GM23338 (cell line): ENCODE measurements at regions not wholly inside any gene's neighbourhood (a gene's known extent, or its start where the extent isn't known, plus 50 kb on each side); places are given as distances from the start of the nearest gene placed in this dataset.
A peak's percentile ranks its signal among the peaks of the same experiment; 100 is the strongest.

ENCODE experiments used
- ATAC-seq: fragments of 200-7000 bp; cut with Tn5 transposase; 3 replicates; pipeline ENCODE4 v1.9.1; 2020
- DNase-seq: peaks from one replicate; pipeline ENCODE4 v3.0.0-alpha.2; 2015; ENCODE audit warnings: low spot score
- H2AFZ ChIP-seq: fragments of 200-600 bp; sonication (generic); 2 replicates; pipeline ENCODE4 v1.8.0; 2016; ENCODE audit warnings: antibody characterized with exemption, mild to moderate bottlenecking, moderate library complexity
- H3F3A ChIP-seq: fragments of 200-600 bp; sonication (generic); replicated peaks from 2 replicates; pipeline ENCODE4 v1.8.0; 2017; ENCODE audit warnings: antibody characterized with exemption, mixed run types, low read depth
- H3K27ac ChIP-seq: fragments of 200-600 bp; sonication (generic); 2 replicates; pipeline ENCODE4 v1.6.1; 2016; ENCODE audit warnings: low read depth
- H3K27me3 ChIP-seq: fragments of 200-600 bp; sonication (generic); 2 replicates; pipeline ENCODE4 v1.8.0; 2016; ENCODE audit warnings: mild to moderate bottlenecking, mixed run types, moderate library complexity; ENCODE audit not compliant: insufficient read depth
- H3K36me3 ChIP-seq: fragments of 200-600 bp; sonication (generic); 2 replicates; pipeline ENCODE4 v1.8.0; 2016; ENCODE audit warnings: mild to moderate bottlenecking; ENCODE audit not compliant: insufficient read depth
- H3K4me1 ChIP-seq: fragments of 200-600 bp; sonication (generic); 2 replicates; pipeline ENCODE4 v1.8.0; 2016; ENCODE audit warnings: mild to moderate bottlenecking, moderate library complexity; ENCODE audit not compliant: insufficient read depth
- H3K4me2 ChIP-seq: fragments of 200-600 bp; sonication (generic); 2 replicates; pipeline ENCODE4 v1.7.1; 2017; ENCODE audit warnings: mixed run types
- H3K4me3 ChIP-seq: fragments of 200-600 bp; sonication (generic); 2 replicates; pipeline ENCODE4 v1.6.1; 2016; ENCODE audit warnings: mixed run types
- H3K79me2 ChIP-seq: fragments of 200-600 bp; sonication (generic); replicated peaks from 2 replicates; pipeline ENCODE4 v1.8.0; 2017; ENCODE audit warnings: mild to moderate bottlenecking; ENCODE audit not compliant: insufficient read depth
- H3K9me2 ChIP-seq: fragments of 200-600 bp; sonication (generic); 2 replicates; pipeline ENCODE4 v1.8.0; 2017; ENCODE audit not compliant: insufficient read depth
- H4K20me1 ChIP-seq: fragments of 200-600 bp; sonication (generic); replicated peaks from 2 replicates; pipeline ENCODE4 v1.8.0; 2017; ENCODE audit warnings: mild to moderate bottlenecking; ENCODE audit not compliant: insufficient read depth
- H3K27ac Mint-ChIP-seq: 2 replicates; pipeline ENCODE4 v1.8.0; 2020; ENCODE audit warnings: inconsistent platforms, mild to moderate bottlenecking, moderate library complexity, mixed read lengths
- H3K27me3 Mint-ChIP-seq: 3 replicates; pipeline ENCODE4 v1.8.0; 2022; ENCODE audit warnings: low read depth, mild to moderate bottlenecking, moderate library complexity, mixed read lengths, inconsistent platforms; ENCODE audit not compliant: insufficient read depth, poor library complexity
- H3K36me3 Mint-ChIP-seq: 3 replicates; pipeline ENCODE4 v1.8.0; 2021; ENCODE audit warnings: low read depth, mild to moderate bottlenecking, inconsistent platforms, moderate library complexity, mixed read lengths
- H3K4me1 Mint-ChIP-seq: 3 replicates; pipeline ENCODE4 v1.8.0; 2020; ENCODE audit warnings: mild to moderate bottlenecking, inconsistent platforms, mixed read lengths
- H3K4me3 Mint-ChIP-seq: 3 replicates; pipeline ENCODE4 v1.8.0; 2021; ENCODE audit warnings: moderate library complexity, mild to moderate bottlenecking, inconsistent platforms, mixed read lengths
- H3K9me3 Mint-ChIP-seq: 3 replicates; pipeline ENCODE4 v1.8.0; 2020; ENCODE audit warnings: moderate library complexity, mild to moderate bottlenecking, inconsistent platforms, mixed read lengths
- CREB1 ChIP-seq: fragments of 250-450 bp; sonication (Bioruptor Pico); IDR thresholded peaks from 2 replicates; pipeline ENCODE4 v1.5.0; 2020; ENCODE audit warnings: low read depth, mild to moderate bottlenecking, moderate library complexity
- EZH2 ChIP-seq: fragments of 200-600 bp; sonication (generic); IDR thresholded peaks from one replicate; pipeline ENCODE4 v1.8.0; 2017; ENCODE audit warnings: antibody characterized with exemption, mild to moderate bottlenecking, low read depth; ENCODE audit not compliant: unreplicated experiment
- EZH2phosphoT487 ChIP-seq: fragments of 200-600 bp; sonication (generic); IDR thresholded peaks from one replicate; pipeline ENCODE4 v1.8.1; 2018; ENCODE audit warnings: antibody characterized with exemption; ENCODE audit not compliant: unreplicated experiment
- POLR2AphosphoS5 ChIP-seq: IDR thresholded peaks from 2 replicates; pipeline ENCODE4 v1.6.1; 2016; ENCODE audit warnings: antibody characterized with exemption, low read depth
- ZNF114 ChIP-seq: fragments of 250-450 bp; sonication (Bioruptor Pico); IDR thresholded peaks from 2 replicates; pipeline ENCODE4 v1.5.0; 2020; ENCODE audit warnings: mild to moderate bottlenecking, moderate library complexity
- ZNF331 ChIP-seq: fragments of 250-450 bp; sonication (Bioruptor Pico); IDR thresholded peaks from 2 replicates; pipeline ENCODE4 v1.5.0; 2020; ENCODE audit warnings: low read depth, mild to moderate bottlenecking, moderate library complexity
- ZNF462 ChIP-seq: fragments of 250-450 bp; sonication (Bioruptor Pico); IDR thresholded peaks from 2 replicates; pipeline ENCODE4 v1.5.0; 2020; ENCODE audit warnings: mild to moderate bottlenecking, moderate library complexity
- TF ChIP-seq, protein P1 (sequence below), 2 experiments: fragments of 200-600 bp in 1 of 2; sonication (generic) in 1 of 2; conservative IDR thresholded peaks; 2 replicates each; pipeline versions ENCODE4 v1.5.1 to v1.6.1; 2016 to 2017; ENCODE audit warnings: antibody characterized with exemption in 2 of 2, low read depth in 2 of 2, mild to moderate bottlenecking in 2 of 2, moderate library complexity in 1 of 2

DNA sequence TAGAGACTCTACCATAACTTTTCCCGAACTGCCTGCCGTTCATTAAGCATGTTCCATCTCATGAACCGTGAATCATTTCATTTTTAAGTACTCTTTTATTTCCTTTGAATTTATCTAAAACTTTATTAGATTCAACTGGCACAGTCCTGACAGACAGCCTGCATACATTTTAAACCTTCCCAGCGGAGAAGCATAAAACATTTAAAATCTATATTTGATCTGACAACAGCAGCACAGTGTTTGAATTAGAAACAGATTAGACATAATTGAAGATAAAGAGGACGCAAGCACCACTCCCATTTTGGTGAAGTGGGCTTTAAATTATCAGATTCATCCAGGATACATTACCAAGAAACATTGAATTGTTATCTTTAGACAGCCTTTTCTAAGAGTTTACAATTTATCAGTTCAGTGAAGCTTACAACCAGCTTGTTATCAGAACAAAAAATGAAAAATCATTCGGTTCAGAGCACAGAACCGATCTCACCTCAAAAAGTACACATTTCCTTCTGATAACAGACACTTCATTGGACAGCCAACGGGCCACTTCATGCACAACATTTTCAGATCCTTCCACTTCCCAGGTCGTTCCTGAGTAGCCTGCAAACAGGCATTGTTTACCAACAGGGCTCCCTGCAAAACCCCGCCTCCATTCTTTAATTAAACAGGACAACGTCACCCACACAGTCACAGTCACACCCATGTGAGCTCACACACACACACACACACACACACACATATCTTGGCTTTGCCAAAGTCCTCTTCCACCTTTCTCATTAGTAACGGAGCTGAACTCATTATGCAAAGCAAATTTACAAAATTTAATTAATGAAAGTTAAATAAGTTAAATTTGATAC, 171.2 kb downstream of the SP3 start:
- Mint-ChIP-seq H3K27me3 (no peaks in the 10 kb centered on the region), H3K4me3 (no peak overlapping the region), H3K27ac (peak overlapping the region; percentile 7; the same call in 1 of the 2 replicates), H3K36me3 (no peaks in the 10 kb centered on the region), H3K9me3 (no peaks in the 10 kb centered on the region), H3K4me1 (peaks cover 62% of the 10 kb centered on the region)
- H2AFZ ChIP-seq, result no peak overlapping the region
- H3K4me3 ChIP-seq, result no peak overlapping the region
- ATAC-seq, result no peak; the same call in 2 of the 3 replicates
- DNase-seq, result peak; percentile 37
- no peaks in the 10 kb centered on the region for H3K79me2 ChIP-seq
- no peaks in the 10 kb centered on the region for H4K20me1 ChIP-seq
- peaks cover 9% of the 10 kb centered on the region for H3K9me2 ChIP-seq
- no peaks in the 10 kb centered on the region for H3K36me3 ChIP-seq
- no peak overlapping the region for H3K27ac ChIP-seq
- TF ChIP-seq POLR2AphosphoS5, result no peak
- H3K4me1 ChIP-seq, result peaks cover 38% of the 10 kb centered on the region
- H3F3A ChIP-seq, result no peaks in the 10 kb centered on the region
- no peak overlapping the region for H3K4me2 ChIP-seq
- H3K27me3 ChIP-seq, result no peaks in the 10 kb centered on the region

DNA sequence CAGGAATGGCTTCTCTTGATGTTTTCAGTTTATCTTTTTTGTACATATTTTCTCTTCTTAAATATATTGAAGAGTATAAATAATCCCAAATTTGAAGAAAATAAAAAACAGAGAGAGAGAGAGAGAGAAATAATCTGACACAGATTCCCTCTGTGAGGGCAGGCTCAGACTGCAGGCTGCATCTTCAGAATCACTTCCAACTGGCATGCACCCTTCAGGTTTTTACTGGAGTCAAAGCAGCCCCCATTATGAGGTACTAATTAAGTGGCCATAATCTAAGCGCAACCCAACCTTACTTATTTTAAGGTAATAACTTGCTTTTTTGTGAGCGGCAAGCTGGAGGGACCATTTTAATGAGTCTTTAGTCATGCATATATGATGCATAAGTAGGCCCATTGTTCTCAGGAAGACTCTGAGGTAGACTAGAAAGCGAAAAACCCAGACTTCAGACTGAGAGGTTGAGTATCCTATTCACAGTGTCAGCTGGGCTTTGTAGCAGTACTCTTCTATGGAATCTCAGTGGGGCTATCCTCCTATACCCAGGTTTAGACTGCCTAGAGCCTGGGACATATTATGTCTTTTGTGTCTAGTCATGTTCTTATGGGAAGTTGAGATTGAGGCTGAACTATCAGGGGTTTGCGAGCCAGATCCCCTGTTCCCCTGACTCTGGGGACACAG, 167.4 kb downstream of the SP3 start:
- ATAC-seq, result peak; percentile 88
- Histone ChIP-seq H3K27me3 (no peaks in the 10 kb centered on the region), H3K79me2 (no peaks in the 10 kb centered on the region), H3K4me3 (no peak overlapping the region), H3K4me1 (peaks cover 36% of the 10 kb centered on the region), H2AFZ (no peak overlapping the region), H4K20me1 (no peaks in the 10 kb centered on the region), H3K4me2 (peak overlapping the region; percentile 19), H3K9me2 (peaks cover 9% of the 10 kb centered on the region), H3K27ac (peak overlapping the region; percentile 34; the same call in 1 of the 2 replicates), H3K36me3 (no peaks in the 10 kb centered on the region), H3F3A (no peaks in the 10 kb centered on the region)
- peaks cover 48% of the 10 kb centered on the region for H3K4me1 Mint-ChIP-seq
- no peaks in the 10 kb centered on the region for H3K27me3 Mint-ChIP-seq
- peak overlapping the region; percentile 90 for H3K27ac Mint-ChIP-seq
- no peaks in the 10 kb centered on the region for H3K36me3 Mint-ChIP-seq
- H3K9me3 Mint-ChIP-seq, result no peaks in the 10 kb centered on the region
- peak; percentile 58 for DNase-seq
- no peak overlapping the region for H3K4me3 Mint-ChIP-seq
- TF ChIP-seq, protein P1, sequence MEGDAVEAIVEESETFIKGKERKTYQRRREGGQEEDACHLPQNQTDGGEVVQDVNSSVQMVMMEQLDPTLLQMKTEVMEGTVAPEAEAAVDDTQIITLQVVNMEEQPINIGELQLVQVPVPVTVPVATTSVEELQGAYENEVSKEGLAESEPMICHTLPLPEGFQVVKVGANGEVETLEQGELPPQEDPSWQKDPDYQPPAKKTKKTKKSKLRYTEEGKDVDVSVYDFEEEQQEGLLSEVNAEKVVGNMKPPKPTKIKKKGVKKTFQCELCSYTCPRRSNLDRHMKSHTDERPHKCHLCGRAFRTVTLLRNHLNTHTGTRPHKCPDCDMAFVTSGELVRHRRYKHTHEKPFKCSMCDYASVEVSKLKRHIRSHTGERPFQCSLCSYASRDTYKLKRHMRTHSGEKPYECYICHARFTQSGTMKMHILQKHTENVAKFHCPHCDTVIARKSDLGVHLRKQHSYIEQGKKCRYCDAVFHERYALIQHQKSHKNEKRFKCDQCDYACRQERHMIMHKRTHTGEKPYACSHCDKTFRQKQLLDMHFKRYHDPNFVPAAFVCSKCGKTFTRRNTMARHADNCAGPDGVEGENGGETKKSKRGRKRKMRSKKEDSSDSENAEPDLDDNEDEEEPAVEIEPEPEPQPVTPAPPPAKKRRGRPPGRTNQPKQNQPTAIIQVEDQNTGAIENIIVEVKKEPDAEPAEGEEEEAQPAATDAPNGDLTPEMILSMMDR (conservative IDR thresholded peaks at IDR 0.05; ENCODE audit: low read depth in 2 of 2), result no peak
- TF ChIP-seq POLR2AphosphoS5 (no peak), EZH2 (no peak), CREB1 (CRISPR knock-in tag) (no peak), EZH2phosphoT487 (no peak), ZNF331 (CRISPR knock-in tag) (no peak), ZNF114 (CRISPR knock-in tag) (no peak), ZNF462 (CRISPR knock-in tag) (peak; percentile 66; the same call in 1 of the 2 replicates)
